ENCODE measurements at regions not wholly inside any gene's neighbourhood (a gene's known extent, or its start where the extent isn't known, plus 50 kb on each side); places are given as distances from the start of the nearest gene placed in this dataset.

GRCh38 chr10:128545216-128545615, 419.0 kb upstream of the MKI67 start:
- TF ChIP-seq, protein P1, sequence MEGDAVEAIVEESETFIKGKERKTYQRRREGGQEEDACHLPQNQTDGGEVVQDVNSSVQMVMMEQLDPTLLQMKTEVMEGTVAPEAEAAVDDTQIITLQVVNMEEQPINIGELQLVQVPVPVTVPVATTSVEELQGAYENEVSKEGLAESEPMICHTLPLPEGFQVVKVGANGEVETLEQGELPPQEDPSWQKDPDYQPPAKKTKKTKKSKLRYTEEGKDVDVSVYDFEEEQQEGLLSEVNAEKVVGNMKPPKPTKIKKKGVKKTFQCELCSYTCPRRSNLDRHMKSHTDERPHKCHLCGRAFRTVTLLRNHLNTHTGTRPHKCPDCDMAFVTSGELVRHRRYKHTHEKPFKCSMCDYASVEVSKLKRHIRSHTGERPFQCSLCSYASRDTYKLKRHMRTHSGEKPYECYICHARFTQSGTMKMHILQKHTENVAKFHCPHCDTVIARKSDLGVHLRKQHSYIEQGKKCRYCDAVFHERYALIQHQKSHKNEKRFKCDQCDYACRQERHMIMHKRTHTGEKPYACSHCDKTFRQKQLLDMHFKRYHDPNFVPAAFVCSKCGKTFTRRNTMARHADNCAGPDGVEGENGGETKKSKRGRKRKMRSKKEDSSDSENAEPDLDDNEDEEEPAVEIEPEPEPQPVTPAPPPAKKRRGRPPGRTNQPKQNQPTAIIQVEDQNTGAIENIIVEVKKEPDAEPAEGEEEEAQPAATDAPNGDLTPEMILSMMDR (IDR thresholded peaks at IDR 0.05) = no peak
- TF ChIP-seq POLR2A (IDR thresholded peaks at IDR 0.05) = no peak
- TF ChIP-seq POLR2AphosphoS5 (IDR thresholded peaks at IDR 0.05; ENCODE audit: insufficient read depth in 1 of 2, low read depth in 1 of 2) = no peak
